ENCODE measurements at regions not wholly inside any gene's neighbourhood (a gene's known extent, or its start where the extent isn't known, plus 50 kb on each side); places are given as distances from the start of the nearest gene placed in this dataset.
"Not testable (repeated sequence)": the region's sequence is repeated elsewhere in the genome, so short reads cannot be mapped to it uniquely, and the experiment has no call there.

GRCh38 chr9:73969936-73970335 is 527.2 kb upstream of the RORB start:
- DNase-seq (ENCODE audit: extremely low read depth in 1 of 2, low read depth in 1 of 2): no peak

- not testable (repeated sequence) for DNase-seq (ENCODE audit: extremely low read depth in 1 of 2, low read depth in 1 of 2)
Measured at GRCh38 chr9:73976424-73976823, 520.7 kb upstream of the RORB start.

GRCh38 chr9:73979894-73980264 is 517.3 kb upstream of the RORB start:
- DNase-seq (ENCODE audit: extremely low read depth in 1 of 2, low read depth in 1 of 2): no peak

- DNase-seq (ENCODE audit: extremely low read depth in 1 of 2, low read depth in 1 of 2): no peak
Measured at GRCh38 chr9:73980754-73981153, 516.4 kb upstream of the RORB start.

- no peak for DNase-seq (ENCODE audit: extremely low read depth in 1 of 2, low read depth in 1 of 2)
Measured at GRCh38 chr9:73981405-73981804, 515.7 kb upstream of the RORB start.

GRCh38 chr9:73995836-73996235 is 501.3 kb upstream of the RORB start:
- DNase-seq (ENCODE audit: extremely low read depth in 1 of 2, low read depth in 1 of 2): no peak

- no peak for DNase-seq (ENCODE audit: extremely low read depth in 1 of 2, low read depth in 1 of 2)
Measured at GRCh38 chr9:73996844-73997243, 500.3 kb upstream of the RORB start.

- DNase-seq (ENCODE audit: extremely low read depth in 1 of 2, low read depth in 1 of 2): no peak
Measured at GRCh38 chr9:74001382-74001781, 495.8 kb upstream of the RORB start.

- DNase-seq (ENCODE audit: extremely low read depth in 1 of 2, low read depth in 1 of 2): no peak
Measured at GRCh38 chr9:74006935-74007334, 490.2 kb upstream of the RORB start.

GRCh38 chr9:74007833-74008232 is 489.3 kb upstream of the RORB start:
- DNase-seq (ENCODE audit: extremely low read depth in 1 of 2, low read depth in 1 of 2): no peak

- no peak for DNase-seq (ENCODE audit: extremely low read depth in 1 of 2, low read depth in 1 of 2)
Measured at GRCh38 chr9:74016004-74016403, 481.1 kb upstream of the RORB start.

- DNase-seq (ENCODE audit: extremely low read depth in 1 of 2, low read depth in 1 of 2): no peak
Measured at GRCh38 chr9:74025402-74025925, 471.7 kb upstream of the RORB start.

- DNase-seq (ENCODE audit: extremely low read depth in 1 of 2, low read depth in 1 of 2): no peak
Measured at GRCh38 chr9:74032421-74032820, 464.7 kb upstream of the RORB start.

- DNase-seq (ENCODE audit: extremely low read depth in 1 of 2, low read depth in 1 of 2): no peak
Measured at GRCh38 chr9:74035786-74036185, 461.3 kb upstream of the RORB start.

- no peak for DNase-seq (ENCODE audit: extremely low read depth in 1 of 2, low read depth in 1 of 2)
Measured at GRCh38 chr9:74036549-74037231, 460.4 kb upstream of the RORB start.

- DNase-seq (ENCODE audit: extremely low read depth in 1 of 2, low read depth in 1 of 2): no peak
Measured at GRCh38 chr9:74037274-74037673, 459.9 kb upstream of the RORB start.

GRCh38 chr9:74041588-74041987 is 455.5 kb upstream of the RORB start:
- DNase-seq (ENCODE audit: extremely low read depth in 1 of 2, low read depth in 1 of 2): no peak

- no peak for DNase-seq (ENCODE audit: extremely low read depth in 1 of 2, low read depth in 1 of 2)
Measured at GRCh38 chr9:74044844-74045243, 452.3 kb upstream of the RORB start.

- DNase-seq (ENCODE audit: extremely low read depth in 1 of 2, low read depth in 1 of 2): no peak
Measured at GRCh38 chr9:74056023-74056422, 441.1 kb upstream of the RORB start.

GRCh38 chr9:74057051-74057450 is 440.1 kb upstream of the RORB start:
- DNase-seq (ENCODE audit: extremely low read depth in 1 of 2, low read depth in 1 of 2): not testable (repeated sequence)

GRCh38 chr9:74064702-74065101 is 432.4 kb upstream of the RORB start:
- DNase-seq (ENCODE audit: extremely low read depth in 1 of 2, low read depth in 1 of 2): no peak

GRCh38 chr9:74066128-74066527 is 431.0 kb upstream of the RORB start:
- no peak for DNase-seq (ENCODE audit: extremely low read depth in 1 of 2, low read depth in 1 of 2)

GRCh38 chr9:74066605-74067004 is 430.5 kb upstream of the RORB start:
- DNase-seq (ENCODE audit: extremely low read depth in 1 of 2, low read depth in 1 of 2): no peak
